SK-N-MC (cell line): ENCODE measurements at regions not wholly inside any gene's neighbourhood (a gene's known extent, or its start where the extent isn't known, plus 50 kb on each side); places are given as distances from the start of the nearest gene placed in this dataset.

Experiments
- EZH2 ChIP-seq: fragments of 200-600 bp; sonication (generic); IDR thresholded peaks from one replicate; pipeline ENCODE4 v1.6.1; 2017; ENCODE audit warnings: antibody characterized with exemption
- POLR2AphosphoS5 ChIP-seq: IDR thresholded peaks from 2 replicates; pipeline ENCODE4 v1.6.1; 2012; ENCODE audit warnings: mild to moderate bottlenecking, low read depth, low read length, borderline replicate concordance

DNA sequence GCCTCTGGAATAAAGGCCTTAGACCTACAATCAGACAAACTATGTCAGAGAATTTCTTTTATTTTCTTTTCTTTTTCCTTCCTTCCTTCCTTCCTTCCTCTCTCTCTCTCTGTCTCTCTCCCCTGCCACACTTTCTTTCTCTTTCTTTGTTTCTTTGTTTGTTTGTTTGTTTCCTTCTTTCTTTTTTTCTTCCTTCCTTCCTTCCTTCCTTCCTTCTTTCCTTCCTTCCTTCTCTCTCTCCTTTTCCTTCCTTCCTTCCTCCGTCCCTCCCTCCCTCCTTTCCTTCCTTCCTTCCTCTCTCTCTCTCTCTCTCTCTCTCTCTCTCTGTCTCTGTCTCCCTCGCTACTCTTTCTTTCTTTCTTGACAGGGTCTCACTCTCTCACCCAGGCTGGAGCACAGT is 242.6 kb downstream of the GATA3 start:
- TF ChIP-seq EZH2: no peak
- no peak for TF ChIP-seq POLR2AphosphoS5
